DND-41 (cell line): ENCODE measurements at regions not wholly inside any gene's neighbourhood (a gene's known extent, or its start where the extent isn't known, plus 50 kb on each side); places are given as distances from the start of the nearest gene placed in this dataset.

Experiments
- CTCF ChIP-seq: IDR thresholded peaks from 2 replicates; pipeline ENCODE4 v1.5.1; 2012; ENCODE audit warnings: borderline replicate concordance, low read length, moderate library complexity, mild to moderate bottlenecking; ENCODE audit not compliant: poor library complexity, severe bottlenecking; ENCODE audit errors: extremely low read depth
- EZH2 ChIP-seq: IDR thresholded peaks from 3 replicates; pipeline ENCODE4 v1.6.1; 2012; ENCODE audit warnings: borderline replicate concordance, low read depth, mild to moderate bottlenecking, moderate library complexity, low read length, inconsistent platforms; ENCODE audit not compliant: severe bottlenecking

- TF ChIP-seq CTCF = no peak
- no peak for TF ChIP-seq EZH2
Measured at GRCh38 chr11:134792044-134792443, 380.0 kb upstream of the B3GAT1 start.
